ENCODE measurements at regions not wholly inside any gene's neighbourhood (a gene's known extent, or its start where the extent isn't known, plus 50 kb on each side); places are given as distances from the start of the nearest gene placed in this dataset.

DNA sequence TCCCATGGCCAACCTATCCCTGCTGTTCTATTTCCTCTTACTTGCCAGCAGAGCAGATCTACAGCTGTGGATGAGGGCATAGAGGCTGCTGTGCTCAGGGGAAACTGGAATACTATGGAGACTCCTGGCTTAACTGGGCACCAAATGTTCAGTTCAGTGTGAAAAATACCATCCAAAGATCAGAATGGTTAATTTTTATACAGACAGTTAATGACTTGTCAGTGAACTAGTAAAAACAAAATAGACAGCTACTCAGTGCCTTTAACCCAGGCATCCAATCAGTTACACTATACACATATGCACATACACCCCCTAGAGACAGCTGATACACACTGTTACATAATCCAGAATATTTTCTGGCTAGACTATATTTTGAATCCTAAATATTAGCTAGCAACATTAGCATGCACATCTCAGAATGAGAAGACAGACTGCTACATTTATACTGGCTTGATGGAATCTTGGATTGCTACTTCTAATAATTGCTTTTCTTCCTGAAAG is 59.1 kb upstream of the WIPF1 start:
- no peaks in the 10 kb centered on the region for H3K27me3 ChIP-seq (ENCODE audit: control insufficient read depth, insufficient read depth, low read length)
- H3K27ac ChIP-seq (ENCODE audit: low read depth, low read length), result no peak overlapping the region
- H3K9me3 ChIP-seq (ENCODE audit: control insufficient read depth, insufficient read depth, low read length), result peaks cover 5% of the 10 kb centered on the region; the same call in 1 of the 2 replicates
- TF ChIP-seq, protein P1, sequence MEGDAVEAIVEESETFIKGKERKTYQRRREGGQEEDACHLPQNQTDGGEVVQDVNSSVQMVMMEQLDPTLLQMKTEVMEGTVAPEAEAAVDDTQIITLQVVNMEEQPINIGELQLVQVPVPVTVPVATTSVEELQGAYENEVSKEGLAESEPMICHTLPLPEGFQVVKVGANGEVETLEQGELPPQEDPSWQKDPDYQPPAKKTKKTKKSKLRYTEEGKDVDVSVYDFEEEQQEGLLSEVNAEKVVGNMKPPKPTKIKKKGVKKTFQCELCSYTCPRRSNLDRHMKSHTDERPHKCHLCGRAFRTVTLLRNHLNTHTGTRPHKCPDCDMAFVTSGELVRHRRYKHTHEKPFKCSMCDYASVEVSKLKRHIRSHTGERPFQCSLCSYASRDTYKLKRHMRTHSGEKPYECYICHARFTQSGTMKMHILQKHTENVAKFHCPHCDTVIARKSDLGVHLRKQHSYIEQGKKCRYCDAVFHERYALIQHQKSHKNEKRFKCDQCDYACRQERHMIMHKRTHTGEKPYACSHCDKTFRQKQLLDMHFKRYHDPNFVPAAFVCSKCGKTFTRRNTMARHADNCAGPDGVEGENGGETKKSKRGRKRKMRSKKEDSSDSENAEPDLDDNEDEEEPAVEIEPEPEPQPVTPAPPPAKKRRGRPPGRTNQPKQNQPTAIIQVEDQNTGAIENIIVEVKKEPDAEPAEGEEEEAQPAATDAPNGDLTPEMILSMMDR (IDR thresholded peaks at IDR 0.05; ENCODE audit: low read depth, low read length), result no peak
- ChIA-PET POLR2A (interaction anchor here (0.5 kb wide), 1 partner anchor 20 kb away, joined by 3 read pairs; no protein-coding TSS in a partner anchor), CTCF (interaction anchor here (1.5 kb wide), 1 partner anchor 32 kb away, joined by 6 read pairs; no protein-coding TSS in a partner anchor)
- no peak for DNase-seq (ENCODE audit: low read depth, low spot score)
- H3K4me3 ChIP-seq (ENCODE audit: low read depth, low read length), result no peak overlapping the region

DNA sequence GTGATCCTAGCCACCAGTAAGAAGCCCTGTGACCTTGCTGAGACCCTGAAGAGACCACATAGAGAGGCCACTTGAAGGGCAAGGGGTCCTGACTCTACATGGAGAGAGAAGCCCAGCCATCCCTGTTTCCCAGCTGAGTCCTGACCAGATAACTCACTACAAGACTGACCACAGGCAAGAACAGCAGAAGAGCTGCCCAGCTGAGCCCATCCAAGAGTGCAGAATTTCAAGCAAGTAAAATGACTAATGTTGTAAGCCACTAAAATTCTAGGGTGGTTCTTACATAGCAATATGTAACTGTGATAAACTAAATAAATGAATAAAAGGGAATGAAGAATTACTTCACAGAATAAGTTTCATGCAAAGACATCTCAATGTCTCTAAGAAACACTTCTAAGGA is 58.4 kb upstream of the WIPF1 start:
- CTCF ChIA-PET, result interaction anchor here (1.5 kb wide), 1 partner anchor 32 kb away, joined by 6 read pairs; no protein-coding TSS in a partner anchor
- DNase-seq (ENCODE audit: low read depth, low spot score), result no peak
- TF ChIP-seq, protein P1 (IDR thresholded peaks at IDR 0.05; ENCODE audit: low read depth, low read length), result no peak
- Histone ChIP-seq H3K27me3 (ENCODE audit: control insufficient read depth, insufficient read depth, low read length) (no peaks in the 10 kb centered on the region), H3K9me3 (ENCODE audit: control insufficient read depth, insufficient read depth, low read length) (peaks cover 5% of the 10 kb centered on the region; the same call in 1 of the 2 replicates), H3K27ac (ENCODE audit: low read depth, low read length) (no peak overlapping the region), H3K4me3 (ENCODE audit: low read depth, low read length) (no peak overlapping the region)
- POLR2A ChIA-PET, result interaction anchor here (0.5 kb wide), 1 partner anchor 19 kb away, joined by 3 read pairs; no protein-coding TSS in a partner anchor

DNA sequence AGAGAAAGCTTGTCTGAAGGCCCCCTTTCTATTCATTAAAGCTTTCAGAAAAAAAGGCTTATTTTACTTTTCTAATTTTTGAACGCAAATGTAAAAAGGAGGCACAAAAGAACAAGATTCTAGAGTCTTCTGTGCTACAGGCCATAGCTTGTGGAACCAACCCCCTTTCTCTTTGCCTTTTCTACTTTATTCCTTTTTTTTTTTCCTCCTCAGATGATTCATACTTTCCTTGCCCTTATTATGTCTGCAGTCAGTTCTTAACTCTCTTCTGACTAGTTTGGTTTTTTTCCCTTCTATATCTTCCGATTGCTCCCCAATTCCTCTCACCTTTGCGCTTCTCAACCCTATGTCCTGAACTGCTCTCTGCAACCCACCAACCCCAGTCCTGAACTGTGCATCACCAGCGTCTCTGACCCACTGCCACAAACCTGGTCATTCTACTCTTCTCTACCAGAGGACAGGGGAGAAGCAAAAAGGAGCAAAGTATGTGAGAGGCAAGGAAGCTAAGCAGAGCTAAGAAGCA is 56.9 kb upstream of the WIPF1 start:
- ChIA-PET CTCF (no interaction called here), POLR2A (no interaction called here)
- no peak for DNase-seq (ENCODE audit: low read depth, low spot score)
- no peak overlapping the region for H3K4me3 ChIP-seq (ENCODE audit: low read depth, low read length)
- TF ChIP-seq, protein P1 (IDR thresholded peaks at IDR 0.05; ENCODE audit: low read depth, low read length), result no peak
- no peaks in the 10 kb centered on the region for H3K27me3 ChIP-seq (ENCODE audit: control insufficient read depth, insufficient read depth, low read length)
- H3K27ac ChIP-seq (ENCODE audit: low read depth, low read length), result no peak overlapping the region
- peaks cover 5% of the 10 kb centered on the region; the same call in 1 of the 2 replicates for H3K9me3 ChIP-seq (ENCODE audit: control insufficient read depth, insufficient read depth, low read length)

DNA sequence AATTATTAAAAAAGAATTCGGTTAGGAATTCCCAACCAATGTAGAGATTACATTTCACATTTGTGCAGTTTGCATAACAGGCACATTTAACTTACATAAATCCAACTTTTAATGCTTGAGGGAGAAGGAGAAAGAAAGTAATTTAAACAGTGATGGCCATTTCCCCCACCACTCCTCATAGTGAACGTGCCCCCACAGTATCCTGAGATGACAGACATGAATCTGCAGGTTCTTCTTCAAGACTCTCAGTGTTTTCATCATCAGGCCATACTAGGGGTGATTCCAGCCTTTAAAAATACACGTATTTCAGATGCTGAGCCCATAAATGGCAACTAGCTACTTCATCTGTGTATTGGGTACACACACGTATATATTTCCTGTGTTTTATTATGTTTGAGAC is 51.3 kb upstream of the WIPF1 start:
- no peak for DNase-seq (ENCODE audit: low read depth, low spot score)
- no peak overlapping the region for H3K27ac ChIP-seq (ENCODE audit: low read depth, low read length)
- H3K27me3 ChIP-seq (ENCODE audit: control insufficient read depth, insufficient read depth, low read length), result no peaks in the 10 kb centered on the region
- TF ChIP-seq, protein P1 (IDR thresholded peaks at IDR 0.05; ENCODE audit: low read depth, low read length), result no peak
- peaks cover 4% of the 10 kb centered on the region; the same call in 1 of the 2 replicates for H3K9me3 ChIP-seq (ENCODE audit: control insufficient read depth, insufficient read depth, low read length)
- POLR2A ChIA-PET, result no interaction called here
- H3K4me3 ChIP-seq (ENCODE audit: low read depth, low read length), result no peak overlapping the region
- CTCF ChIA-PET, result no interaction called here
